ENCODE measurements at regions not wholly inside any gene's neighbourhood (a gene's known extent, or its start where the extent isn't known, plus 50 kb on each side); places are given as distances from the start of the nearest gene placed in this dataset.

DNA sequence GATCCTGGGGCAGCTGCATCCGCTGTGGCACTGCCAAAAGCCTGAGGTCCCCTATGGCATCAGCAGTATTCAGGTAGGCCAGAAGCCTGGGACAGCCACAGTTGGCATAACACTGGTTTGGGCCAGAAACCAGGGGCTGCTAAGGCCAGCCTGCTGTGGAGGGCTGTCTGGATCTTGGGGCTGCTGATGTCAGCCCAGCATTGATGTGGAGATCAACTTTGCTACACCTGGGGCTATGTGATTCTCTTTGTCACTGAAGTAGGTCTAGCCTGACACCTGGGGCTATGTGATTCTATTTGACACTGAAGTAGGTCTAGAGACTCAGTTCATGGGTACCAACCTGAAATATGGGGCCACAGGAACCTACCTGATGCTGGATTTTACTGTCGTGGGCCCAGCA is 411.5 kb downstream of the RASEF start:
- no peak overlapping the region for H3K9ac ChIP-seq (ENCODE audit: insufficient read depth in 1 of 2, low read depth in 2 of 2, low read length in 2 of 2)
- no peaks in the 10 kb centered on the region for H3K79me2 ChIP-seq (ENCODE audit: control insufficient read depth, insufficient read depth, low read length)
- in situ Hi-C loops (cut with MboI) (no loop called here), intact Hi-C loops (cut with micrococcal nuclease) (no loop called here)
- H2AFZ ChIP-seq (ENCODE audit: low read depth, low read length) = no peak overlapping the region
- no peak overlapping the region for H3K27ac ChIP-seq (ENCODE audit: extremely low read depth, low read depth, low read length)
- TF ChIP-seq ZNF511 (CRISPR knock-in tag; IDR thresholded peaks at IDR 0.05) = no peak
- no peak for TF ChIP-seq FOXA1 (IDR thresholded peaks at IDR 0.05; ENCODE audit: borderline replicate concordance)
- TF ChIP-seq PHB (CRISPR knock-in tag; IDR thresholded peaks at IDR 0.05) = no peak
- no peak for TF ChIP-seq DDX20 (tag; IDR thresholded peaks at IDR 0.05; ENCODE audit: low read depth)
- no peak for TF ChIP-seq ZNF384 (IDR thresholded peaks at IDR 0.05; ENCODE audit: low read depth, low read length)
- TF ChIP-seq KLF10 (CRISPR knock-in tag; IDR thresholded peaks at IDR 0.05) = no peak
- no peaks in the 10 kb centered on the region for H3K4me1 ChIP-seq (replicated peaks in 1 of 2; ENCODE audit: control insufficient read depth in 2 of 2, insufficient read depth in 2 of 2, low read length in 2 of 2)
- H3K4me2 ChIP-seq (ENCODE audit: insufficient read depth, low read length) = no peak overlapping the region
- POLR2A ChIA-PET = no interaction called here
- no peaks in the 10 kb centered on the region for H3K9me1 ChIP-seq (ENCODE audit: control insufficient read depth, insufficient read depth, low read length)
- H4K20me1 ChIP-seq (replicated peaks; ENCODE audit: control insufficient read depth, insufficient read depth, low read length) = no peaks in the 10 kb centered on the region
- no peaks in the 10 kb centered on the region for H3K9me3 ChIP-seq (replicated peaks; ENCODE audit: control insufficient read depth, insufficient read depth, low read depth, low read length)
- H3K27me3 ChIP-seq (ENCODE audit: control insufficient read depth in 2 of 2, insufficient read depth in 2 of 2, low read length in 2 of 2) = no peaks in the 10 kb centered on the region
- no peak overlapping the region for H3K4me3 ChIP-seq
- WGBS (ENCODE audit: insufficient coverage, low coverage, missing lambda C conversion rate) = 0% methylated on average over 2 of the region's 2 CpGs
- BruUV-seq (replicated peaks) = no TSS peak
- H3K36me3 ChIP-seq (ENCODE audit: control insufficient read depth, insufficient read depth, low read length) = no peaks in the 10 kb centered on the region
- CTCF ChIA-PET (ENCODE audit: low intra/inter-chr PET ratio) = no interaction called here
- ATAC-seq = no peak
- FAIRE-seq = no peak
- DNase-seq (ENCODE audit: extremely low read depth in 1 of 4, low spot score in 3 of 4) = no peak

- WGBS (ENCODE audit: insufficient coverage, low coverage, missing lambda C conversion rate) = 0% methylated on average over 3 of the region's 3 CpGs
- TF ChIP-seq CXXC5 (CRISPR knock-in tag; IDR thresholded peaks at IDR 0.05) (no peak), ZNF57 (CRISPR knock-in tag; IDR thresholded peaks at IDR 0.05) (no peak), CEBPB (tag; IDR thresholded peaks at IDR 0.05) (no peak), RNF219 (CRISPR knock-in tag; IDR thresholded peaks at IDR 0.05) (no peak), HNRNPLL (IDR thresholded peaks at IDR 0.05; ENCODE audit: low read depth, low read length, poor library complexity, severe bottlenecking) (no peak), CCAR2 (IDR thresholded peaks at IDR 0.05; ENCODE audit: low read depth, low read length) (no peak), TRIM24 (IDR thresholded peaks at IDR 0.05) (no peak)
- no TSS peak for BruUV-seq (replicated peaks)
- Histone ChIP-seq H3K36me3 (ENCODE audit: control insufficient read depth, insufficient read depth, low read length) (no peaks in the 10 kb centered on the region), H3K9ac (ENCODE audit: insufficient read depth in 1 of 2, low read depth in 2 of 2, low read length in 2 of 2) (no peak overlapping the region), H3K27me3 (ENCODE audit: control insufficient read depth in 2 of 2, insufficient read depth in 2 of 2, low read length in 2 of 2) (no peaks in the 10 kb centered on the region), H3K79me2 (ENCODE audit: control insufficient read depth, insufficient read depth, low read length) (no peaks in the 10 kb centered on the region), H3K9me3 (replicated peaks; ENCODE audit: control insufficient read depth, insufficient read depth, low read depth, low read length) (no peaks in the 10 kb centered on the region), H3K9me1 (ENCODE audit: control insufficient read depth, insufficient read depth, low read length) (no peaks in the 10 kb centered on the region), H2AFZ (ENCODE audit: low read depth, low read length) (no peak overlapping the region), H3K4me1 (replicated peaks in 1 of 2; ENCODE audit: control insufficient read depth in 2 of 2, insufficient read depth in 2 of 2, low read length in 2 of 2) (no peaks in the 10 kb centered on the region), H3K27ac (ENCODE audit: extremely low read depth, low read depth, low read length) (no peak overlapping the region), H4K20me1 (replicated peaks; ENCODE audit: control insufficient read depth, insufficient read depth, low read length) (no peaks in the 10 kb centered on the region), H3K4me2 (ENCODE audit: insufficient read depth, low read length) (no peak overlapping the region), H3K4me3 (no peak overlapping the region)
- ATAC-seq (no peak), FAIRE-seq (no peak), DNase-seq (ENCODE audit: extremely low read depth in 1 of 4, low spot score in 3 of 4) (no peak)
- POLR2A ChIA-PET = no interaction called here
- CTCF ChIA-PET (ENCODE audit: low intra/inter-chr PET ratio) = no interaction called here
- intact Hi-C loops (cut with micrococcal nuclease) = no loop called here
- in situ Hi-C loops (cut with MboI) = no loop called here
Observed at GRCh38 chr9:82665324-82665723, 397.6 kb downstream of the RASEF start.

Data from K562 (cell line).